Memory B cell (primary cell): ENCODE measurements at regions not wholly inside any gene's neighbourhood (a gene's known extent, or its start where the extent isn't known, plus 50 kb on each side); places are given as distances from the start of the nearest gene placed in this dataset.
A peak's percentile ranks its signal among the peaks of the same experiment; 100 is the strongest.

Experiments
- ATAC-seq: fragments of 150-1000 bp; cut with Tn5 transposase; 2 replicates; pipeline ENCODE4 v1.10.0; 2021; ENCODE audit warnings: low read depth, mild to moderate bottlenecking, moderate library complexity
- DNase-seq, 2 donors: peaks; one replicate each; pipeline ENCODE4 v3.0.0; 2022; ENCODE audit warnings: low spot score in 2 of 2
- H3K27ac Mint-ChIP-seq: one replicate; pipeline ENCODE4 v1.8.0; 2022; ENCODE audit warnings: mild to moderate bottlenecking, moderate library complexity, mixed read lengths
- H3K27me3 Mint-ChIP-seq: one replicate; pipeline ENCODE4 v1.8.0; 2022; ENCODE audit warnings: mixed read lengths
- H3K36me3 Mint-ChIP-seq: one replicate; pipeline ENCODE4 v1.8.0; 2022; ENCODE audit warnings: mild to moderate bottlenecking, mixed read lengths
- H3K4me1 Mint-ChIP-seq: one replicate; pipeline ENCODE4 v1.8.0; 2022; ENCODE audit warnings: mixed read lengths
- H3K4me3 Mint-ChIP-seq: one replicate; pipeline ENCODE4 v1.8.0; 2022; ENCODE audit warnings: mild to moderate bottlenecking, moderate library complexity, mixed read lengths
- H3K9me3 Mint-ChIP-seq: one replicate; pipeline ENCODE4 v1.8.0; 2022; ENCODE audit warnings: mixed read lengths

DNA sequence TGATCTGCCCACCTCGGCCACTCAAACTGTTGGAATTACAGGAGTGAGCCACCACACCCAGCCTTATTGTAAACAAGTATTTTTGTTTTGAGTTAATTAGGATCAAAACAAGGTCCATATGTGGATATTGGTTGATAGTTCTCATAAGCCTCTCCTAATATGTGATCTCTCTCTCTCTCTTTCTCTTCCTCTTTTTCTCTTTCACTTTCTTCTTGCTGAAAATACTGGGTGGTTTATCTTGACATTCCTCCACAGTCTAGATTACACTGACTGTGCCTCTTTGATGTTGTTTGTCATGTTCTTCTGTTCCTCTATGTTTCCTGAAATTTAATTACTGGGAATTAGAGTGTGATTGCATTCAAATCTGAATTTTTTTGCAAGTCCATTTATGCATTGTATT is 547.5 kb upstream of the NRXN1 start:
- Mint-ChIP-seq H3K36me3 (no peaks in the 10 kb centered on the region), H3K9me3 (peaks cover 6% of the 10 kb centered on the region), H3K27me3 (no peaks in the 10 kb centered on the region), H3K4me1 (no peaks in the 10 kb centered on the region), H3K4me3 (no peak overlapping the region), H3K27ac (no peak overlapping the region)
- DNase-seq (no peak), ATAC-seq (no peak)

DNA sequence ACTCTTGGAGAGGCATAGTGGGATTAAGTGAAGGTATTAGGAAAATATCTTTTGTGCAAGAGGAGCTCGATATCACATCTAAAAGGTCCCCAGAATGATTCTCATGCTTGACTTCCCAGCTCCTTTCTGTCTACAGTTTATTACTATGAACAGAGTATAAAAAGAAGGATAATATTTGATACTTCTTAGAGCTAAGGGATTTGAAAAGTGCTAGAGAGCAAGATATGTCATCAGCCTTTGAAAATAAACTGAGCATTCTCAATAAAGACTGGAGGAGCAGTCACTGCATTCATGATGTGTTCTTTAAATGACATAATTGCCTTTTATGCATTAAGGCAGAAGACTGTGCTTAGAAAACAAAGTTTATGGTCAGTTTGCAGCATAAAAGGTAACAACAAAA is 543.2 kb upstream of the NRXN1 start:
- no peaks in the 10 kb centered on the region for H3K4me1 Mint-ChIP-seq
- no peaks in the 10 kb centered on the region for H3K27me3 Mint-ChIP-seq
- ATAC-seq: no peak

DNA sequence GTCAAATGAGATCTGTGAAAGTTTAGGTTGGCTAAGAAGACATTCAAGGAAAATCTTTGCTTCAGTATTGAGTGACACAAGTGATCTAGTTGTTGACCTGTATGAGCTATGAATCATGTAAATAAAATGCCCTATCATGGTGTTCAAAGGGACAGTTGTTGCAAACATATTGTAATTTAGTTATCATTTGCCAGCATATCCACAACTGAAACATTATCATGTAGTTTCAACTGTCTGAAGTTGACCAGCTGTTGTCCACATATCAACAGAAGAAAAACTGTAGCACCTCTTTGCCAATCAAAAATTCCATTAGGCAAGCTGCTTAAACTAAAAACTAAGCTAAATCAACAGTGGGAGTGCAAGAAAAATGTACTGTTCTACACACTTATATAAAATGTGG is 527.1 kb upstream of the NRXN1 start:
- no peaks in the 10 kb centered on the region for H3K36me3 Mint-ChIP-seq
- H3K27ac Mint-ChIP-seq: no peak overlapping the region
- no peaks in the 10 kb centered on the region for H3K9me3 Mint-ChIP-seq
- ATAC-seq: no peak
- H3K4me3 Mint-ChIP-seq: no peak overlapping the region
- H3K27me3 Mint-ChIP-seq: no peaks in the 10 kb centered on the region
- no peaks in the 10 kb centered on the region for H3K4me1 Mint-ChIP-seq
- DNase-seq: no peak

More for the DNA sequence above, 543.2 kb upstream of the NRXN1 start:
- H3K27ac Mint-ChIP-seq: no peak overlapping the region
- no peak overlapping the region for H3K4me3 Mint-ChIP-seq
- no peaks in the 10 kb centered on the region for H3K36me3 Mint-ChIP-seq
- H3K9me3 Mint-ChIP-seq: peaks cover 4% of the 10 kb centered on the region
- DNase-seq: no peak

GRCh38 chr2:51553476-51553875 is 521.5 kb upstream of the NRXN1 start:
- H3K27ac Mint-ChIP-seq: no peak overlapping the region
- H3K4me1 Mint-ChIP-seq: no peaks in the 10 kb centered on the region
- ATAC-seq (no peak), DNase-seq (no peak)
- H3K9me3 Mint-ChIP-seq: no peaks in the 10 kb centered on the region
- H3K36me3 Mint-ChIP-seq: no peaks in the 10 kb centered on the region
- no peaks in the 10 kb centered on the region for H3K27me3 Mint-ChIP-seq
- H3K4me3 Mint-ChIP-seq: no peak overlapping the region

DNA sequence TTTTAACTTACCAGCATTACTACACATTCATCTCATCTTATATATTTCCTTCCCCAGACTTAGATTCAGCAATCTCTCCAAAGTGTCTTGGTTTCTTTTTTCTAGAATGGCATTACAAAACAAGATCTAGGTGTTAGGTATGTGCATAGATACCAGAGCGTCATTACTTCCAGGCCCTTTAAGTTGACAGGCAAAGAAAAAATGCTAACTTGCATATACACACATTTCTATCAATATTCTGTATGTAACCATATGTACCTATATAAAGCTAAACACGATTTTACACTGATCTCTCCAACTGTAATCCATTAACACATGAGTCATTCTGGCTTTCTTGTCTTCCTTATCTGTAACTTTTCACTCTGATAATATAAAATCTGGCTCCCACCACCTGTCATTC is 503.8 kb upstream of the NRXN1 start:
- Mint-ChIP-seq H3K36me3 (no peaks in the 10 kb centered on the region), H3K4me1 (no peaks in the 10 kb centered on the region), H3K9me3 (peaks cover 7% of the 10 kb centered on the region), H3K27ac (no peak overlapping the region), H3K4me3 (no peak overlapping the region), H3K27me3 (no peaks in the 10 kb centered on the region)
- DNase-seq (no peak), ATAC-seq (no peak)

DNA sequence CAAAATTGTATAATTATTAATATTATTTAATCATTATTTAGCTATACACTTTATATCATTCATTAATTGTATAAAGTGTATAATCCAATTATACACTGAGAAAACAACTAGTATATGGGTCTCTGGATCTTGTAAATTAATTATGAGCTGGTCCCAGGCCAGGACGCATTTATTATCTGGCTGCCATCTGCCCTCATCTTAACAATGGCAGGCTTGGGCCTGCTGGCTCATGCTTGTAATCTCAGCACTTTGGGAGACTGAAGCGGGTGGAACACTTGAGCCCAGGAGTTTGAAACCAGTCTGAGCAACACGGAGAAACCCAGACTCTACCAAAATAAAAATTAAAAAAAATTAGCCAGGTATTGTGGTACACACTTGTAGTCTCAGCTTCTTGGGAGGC is 502.2 kb upstream of the NRXN1 start:
- no peaks in the 10 kb centered on the region for H3K4me1 Mint-ChIP-seq
- ATAC-seq (no peak), DNase-seq (no peak)
- no peak overlapping the region for H3K4me3 Mint-ChIP-seq
- H3K36me3 Mint-ChIP-seq: no peaks in the 10 kb centered on the region
- no peak overlapping the region for H3K27ac Mint-ChIP-seq
- H3K9me3 Mint-ChIP-seq: peaks cover 7% of the 10 kb centered on the region
- H3K27me3 Mint-ChIP-seq: no peaks in the 10 kb centered on the region

GRCh38 chr2:51528156-51528555 is 496.2 kb upstream of the NRXN1 start:
- no peaks in the 10 kb centered on the region for H3K4me1 Mint-ChIP-seq
- no peak overlapping the region for H3K27ac Mint-ChIP-seq
- no peak overlapping the region for H3K4me3 Mint-ChIP-seq
- no peaks in the 10 kb centered on the region for H3K36me3 Mint-ChIP-seq
- no peak for DNase-seq
- peaks cover 9% of the 10 kb centered on the region for H3K9me3 Mint-ChIP-seq
- ATAC-seq: no peak
- no peaks in the 10 kb centered on the region for H3K27me3 Mint-ChIP-seq

DNA sequence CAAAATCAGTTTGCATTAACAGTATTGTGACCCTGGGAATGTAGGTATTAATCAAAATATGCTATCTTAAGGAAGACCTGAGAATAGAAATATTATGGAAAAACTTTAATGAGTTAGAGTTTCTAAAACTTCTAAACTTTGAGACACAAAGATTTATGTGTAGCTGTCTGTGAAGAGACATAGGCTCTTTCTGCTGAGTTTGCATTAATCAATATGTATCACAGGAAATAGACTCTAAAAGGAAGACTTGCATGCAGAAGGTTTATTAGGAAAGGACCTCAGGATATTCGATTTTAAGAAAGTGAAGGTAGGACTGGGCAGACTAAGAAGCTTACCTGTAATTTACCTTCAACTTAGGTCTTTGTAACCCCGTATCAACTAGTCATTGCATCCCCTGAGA is 494.8 kb upstream of the NRXN1 start:
- Mint-ChIP-seq H3K27me3 (no peaks in the 10 kb centered on the region), H3K4me3 (no peak overlapping the region), H3K4me1 (no peaks in the 10 kb centered on the region), H3K9me3 (peaks cover 9% of the 10 kb centered on the region), H3K36me3 (no peaks in the 10 kb centered on the region), H3K27ac (no peak overlapping the region)
- no peak for DNase-seq
- ATAC-seq: no peak

DNA sequence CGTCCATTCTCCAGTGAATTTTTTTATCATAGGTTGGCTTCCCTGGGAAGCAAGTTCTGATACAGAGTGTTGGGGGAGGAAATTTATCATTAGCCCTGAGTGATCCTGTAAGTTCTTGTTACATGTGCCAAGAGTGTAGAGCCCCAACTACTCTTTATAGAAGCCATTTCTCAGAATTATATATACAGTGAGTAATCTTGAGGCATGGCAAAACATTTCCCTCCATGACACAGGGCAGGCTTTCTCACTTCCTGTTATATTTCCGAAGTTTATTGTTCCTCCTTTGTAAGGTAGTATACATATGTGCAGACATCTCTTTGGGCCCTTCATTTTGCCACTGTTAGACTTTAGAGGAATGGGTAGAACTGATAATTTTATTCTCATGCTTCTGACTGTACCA is 484.7 kb upstream of the NRXN1 start:
- Mint-ChIP-seq H3K4me1 (no peaks in the 10 kb centered on the region), H3K27me3 (no peaks in the 10 kb centered on the region), H3K36me3 (no peaks in the 10 kb centered on the region), H3K4me3 (no peak overlapping the region), H3K9me3 (peaks cover 2% of the 10 kb centered on the region), H3K27ac (no peak overlapping the region)
- no peak for ATAC-seq
- no peak for DNase-seq

GRCh38 chr2:51511002-51511401 is 479.1 kb upstream of the NRXN1 start:
- Mint-ChIP-seq H3K27ac (no peak overlapping the region), H3K27me3 (no peaks in the 10 kb centered on the region), H3K4me1 (no peaks in the 10 kb centered on the region), H3K4me3 (peak overlapping the region; percentile 1), H3K9me3 (peaks cover 4% of the 10 kb centered on the region), H3K36me3 (no peaks in the 10 kb centered on the region)
- DNase-seq (no peak), ATAC-seq (peak; percentile 52)

DNA sequence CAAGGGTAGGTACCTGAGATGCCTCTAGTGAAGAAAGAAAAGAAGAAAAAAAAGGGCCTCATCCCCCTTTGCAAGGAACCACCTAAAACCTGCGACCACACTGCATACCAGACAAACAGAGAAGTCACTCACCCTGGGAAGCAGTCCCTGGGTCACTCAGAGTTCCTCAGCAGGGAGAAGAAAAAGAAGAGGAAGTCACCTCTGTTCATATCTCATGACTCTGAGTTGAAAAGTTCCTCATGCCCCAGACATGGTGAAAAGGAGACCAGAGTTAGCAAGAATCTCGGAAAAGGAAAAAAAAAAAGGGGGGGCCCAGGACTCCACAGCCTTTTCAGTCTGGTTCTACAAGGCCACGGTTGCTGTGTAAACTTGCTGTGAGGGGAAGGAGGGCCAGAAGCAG is 478.4 kb upstream of the NRXN1 start:
- no peaks in the 10 kb centered on the region for H3K36me3 Mint-ChIP-seq
- DNase-seq (no peak), ATAC-seq (no peak)
- H3K9me3 Mint-ChIP-seq: peaks cover 5% of the 10 kb centered on the region
- H3K27me3 Mint-ChIP-seq: no peaks in the 10 kb centered on the region
- H3K27ac Mint-ChIP-seq: no peak overlapping the region
- no peaks in the 10 kb centered on the region for H3K4me1 Mint-ChIP-seq
- no peak overlapping the region for H3K4me3 Mint-ChIP-seq

DNA sequence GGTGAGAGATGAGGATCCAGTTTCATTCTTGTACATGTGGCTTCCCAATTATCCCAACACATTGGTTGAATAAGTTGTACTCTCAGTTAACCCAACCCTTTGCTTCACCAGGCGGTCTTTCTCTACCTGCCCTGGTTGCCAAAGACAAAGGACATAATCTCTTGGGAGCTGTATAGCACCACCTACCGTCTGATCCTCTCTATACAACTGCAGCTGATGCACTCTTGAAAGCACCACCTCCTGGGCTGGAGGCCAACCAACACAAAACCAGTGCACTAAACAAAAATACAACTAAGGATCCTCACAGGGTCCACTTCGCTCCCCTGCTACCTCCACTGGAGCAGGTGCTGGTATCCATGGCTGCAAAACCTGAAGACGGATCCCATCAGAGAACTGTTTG is 473.6 kb upstream of the NRXN1 start:
- Mint-ChIP-seq H3K9me3 (peaks cover 7% of the 10 kb centered on the region), H3K4me1 (no peaks in the 10 kb centered on the region), H3K4me3 (no peak overlapping the region), H3K36me3 (no peaks in the 10 kb centered on the region), H3K27me3 (no peaks in the 10 kb centered on the region), H3K27ac (no peak overlapping the region)
- ATAC-seq (no peak), DNase-seq (no peak)

- Mint-ChIP-seq H3K27ac (no peak overlapping the region), H3K4me1 (no peaks in the 10 kb centered on the region), H3K4me3 (no peak overlapping the region), H3K27me3 (no peaks in the 10 kb centered on the region), H3K36me3 (no peaks in the 10 kb centered on the region), H3K9me3 (peaks cover 4% of the 10 kb centered on the region)
- DNase-seq (no peak), ATAC-seq (no peak)
Measured at GRCh38 chr2:51490576-51491234, 458.8 kb upstream of the NRXN1 start.

GRCh38 chr2:51484605-51485004 is 452.7 kb upstream of the NRXN1 start:
- Mint-ChIP-seq H3K4me1 (no peaks in the 10 kb centered on the region), H3K36me3 (no peaks in the 10 kb centered on the region), H3K4me3 (no peak overlapping the region), H3K27me3 (no peaks in the 10 kb centered on the region), H3K9me3 (peaks cover 3% of the 10 kb centered on the region), H3K27ac (no peak overlapping the region)
- no peak for DNase-seq
- ATAC-seq: no peak

GRCh38 chr2:51483720-51484119 is 451.8 kb upstream of the NRXN1 start:
- peaks cover 3% of the 10 kb centered on the region for H3K9me3 Mint-ChIP-seq
- DNase-seq: no peak
- H3K4me3 Mint-ChIP-seq: no peak overlapping the region
- H3K27ac Mint-ChIP-seq: no peak overlapping the region
- H3K36me3 Mint-ChIP-seq: no peaks in the 10 kb centered on the region
- H3K4me1 Mint-ChIP-seq: no peaks in the 10 kb centered on the region
- no peaks in the 10 kb centered on the region for H3K27me3 Mint-ChIP-seq
- no peak for ATAC-seq
